H1 (cell line): ENCODE measurements at regions not wholly inside any gene's neighbourhood (a gene's known extent, or its start where the extent isn't known, plus 50 kb on each side); places are given as distances from the start of the nearest gene placed in this dataset.

Experiments used
- CTCF ChIA-PET: fragments of 300-600 bp; sonication (Branson Sonifier 250); formaldehyde crosslinking; loops from one replicate; lab custom pipeline; 2021; ENCODE audit not compliant: partially characterized antibody; lab: Charles Lee
- POLR2A ChIA-PET: fragments of 300-600 bp; sonication (Branson Sonifier 250); formaldehyde crosslinking; loops from one replicate; lab custom pipeline; 2021; ENCODE audit warnings: inconsistent platforms; ENCODE audit not compliant: partially characterized antibody; lab: Charles Lee
- DNase-seq, 2 experiments: peaks; one replicate each; pipeline versions ENCODE4 v3.0.0 to v3.0.0-alpha.2; 2010 to 2022; ENCODE audit warnings: low spot score in 2 of 2, low read depth in 1 of 2, mixed read lengths in 1 of 2
- FAIRE-seq: peaks from 2 replicates; lab custom pipeline; 2011; peaks lifted over from hg19 to GRCh38; lab: Jason Lieb, UNC
- H2AFZ ChIP-seq: 2 replicates; pipeline ENCODE4 v1.8.1; 2012; ENCODE audit warnings: low read length, inconsistent platforms
- H2AK5ac ChIP-seq: 2 replicates; pipeline ENCODE4 v1.6.1; 2013; ENCODE audit warnings: low read depth, low read length
- H2BK120ac ChIP-seq: replicated peaks from 2 replicates; pipeline ENCODE3; 2013; ENCODE audit warnings: low read depth, low read length, inconsistent platforms
- H2BK12ac ChIP-seq: 2 replicates; pipeline ENCODE4 v1.6.1; 2013; ENCODE audit warnings: low read depth, low read length
- H2BK15ac ChIP-seq: 2 replicates; pipeline ENCODE4 v1.6.1; 2013; ENCODE audit warnings: low read length
- H2BK20ac ChIP-seq: 2 replicates; pipeline ENCODE4 v1.6.1; 2013; ENCODE audit warnings: low read length
- H2BK5ac ChIP-seq: 2 replicates; pipeline ENCODE4 v1.6.1; 2013; ENCODE audit warnings: low read depth, low read length
- H3K14ac ChIP-seq: 2 replicates; pipeline ENCODE4 v1.6.1; 2013; ENCODE audit warnings: inconsistent platforms; ENCODE audit not compliant: insufficient read length
- H3K18ac ChIP-seq: 2 replicates; pipeline ENCODE4 v1.6.1; 2013; ENCODE audit warnings: low read length; ENCODE audit errors: extremely low read depth
- H3K23ac ChIP-seq: 2 replicates; pipeline ENCODE4 v1.6.1; 2013; ENCODE audit warnings: inconsistent platforms; ENCODE audit not compliant: insufficient read length
- H3K23me2 ChIP-seq: 2 replicates; pipeline ENCODE4 v1.6.1; 2013; ENCODE audit warnings: low read depth, low read length
- H3K27ac ChIP-seq: 2 replicates; pipeline ENCODE4 v1.6.1; 2011; ENCODE audit warnings: low read depth, low read length, inconsistent platforms
- H3K27me3 ChIP-seq, 4 experiments: replicated peaks in 1 of 4; 1 replicate in 1 of 4; 2 replicates in 3 of 4; pipeline versions ENCODE4 v1.6.1 to v1.8.1; 2011 to 2013; ENCODE audit warnings: low read length in 3 of 4, mild to moderate bottlenecking in 3 of 4, inconsistent platforms in 2 of 4, mixed read lengths in 2 of 4, moderate library complexity in 1 of 4; ENCODE audit not compliant: control insufficient read depth in 3 of 4, insufficient read depth in 3 of 4; ENCODE audit errors: extremely low read depth in 1 of 4
- H3K36me3 ChIP-seq, 4 experiments: 2 replicates each; pipeline versions ENCODE4 v1.6.1 to v1.8.1; 2011 to 2013; ENCODE audit warnings: mild to moderate bottlenecking in 4 of 4, low read length in 3 of 4, moderate library complexity in 2 of 4, control low read depth in 1 of 4, inconsistent platforms in 1 of 4; ENCODE audit not compliant: insufficient read depth in 4 of 4, control insufficient read depth in 2 of 4
- H3K4ac ChIP-seq: replicated peaks from 2 replicates; pipeline ENCODE3; 2013; ENCODE audit warnings: low read length, low read depth, mixed read lengths, inconsistent platforms; ENCODE audit not compliant: insufficient read length
- H3K4me1 ChIP-seq, 4 experiments: replicated peaks in 1 of 4; 1 replicate in 1 of 4; 2 replicates in 3 of 4; pipeline versions ENCODE4 v1.6.1 to v1.8.1; 2011 to 2013; ENCODE audit warnings: low read length in 3 of 4, inconsistent platforms in 2 of 4, mixed read lengths in 1 of 4; ENCODE audit not compliant: insufficient read depth in 4 of 4, control insufficient read depth in 3 of 4
- H3K4me2 ChIP-seq, 2 experiments: 2 replicates each; pipeline versions ENCODE4 v1.6.1 to v1.8.1; 2011 to 2013; ENCODE audit warnings: low read depth in 2 of 2, low read length in 2 of 2, control low read depth in 1 of 2, inconsistent platforms in 1 of 2, mild to moderate bottlenecking in 1 of 2; ENCODE audit not compliant: insufficient read depth in 1 of 2
- H3K4me3 ChIP-seq, 4 experiments: fragments of 200-600, 300-600 bp in 1 of 4; sonication (generic), shearing (Covaris generic), sonication (Bioruptor Twin) in 1 of 4; 2 replicates each; pipeline versions ENCODE4 v1.5.1 to v1.8.1; 2011 to 2016; ENCODE audit warnings: low read length in 4 of 4, low read depth in 3 of 4, control low read depth in 2 of 4, inconsistent platforms in 2 of 4, mild to moderate bottlenecking in 2 of 4, mixed read lengths in 1 of 4, moderate library complexity in 1 of 4; ENCODE audit not compliant: insufficient read depth in 2 of 4; ENCODE audit errors: extremely low read depth in 1 of 4
- H3K56ac ChIP-seq: replicated peaks from 2 replicates; pipeline ENCODE3; 2013; ENCODE audit warnings: low read depth, mild to moderate bottlenecking, mixed read lengths, low read length, inconsistent platforms; ENCODE audit not compliant: insufficient read length
- H3K79me1 ChIP-seq: 2 replicates; pipeline ENCODE4 v1.6.1; 2013; ENCODE audit warnings: low read depth, low read length, control low read depth
- H3K79me2 ChIP-seq, 2 experiments: 2 replicates each; pipeline versions ENCODE4 v1.6.1 to v1.8.1; 2012 to 2013; ENCODE audit warnings: low read length in 2 of 2, mild to moderate bottlenecking in 2 of 2, inconsistent platforms in 1 of 2; ENCODE audit not compliant: insufficient read depth in 2 of 2, control insufficient read depth in 1 of 2
- H3K9ac ChIP-seq, 4 experiments: replicated peaks in 1 of 4; 1 replicate in 1 of 4; 2 replicates in 3 of 4; pipeline versions ENCODE4 v1.6.1 to v1.8.1; 2011 to 2013; ENCODE audit warnings: low read depth in 3 of 4, low read length in 3 of 4, control low read depth in 2 of 4, mild to moderate bottlenecking in 2 of 4, moderate library complexity in 2 of 4, inconsistent platforms in 1 of 4; ENCODE audit errors: extremely low read depth in 1 of 4
- H3K9me3 ChIP-seq, 2 experiments: 2 replicates each; pipeline versions ENCODE4 v1.6.1 to v1.8.1; 2012 to 2013; ENCODE audit warnings: mild to moderate bottlenecking in 2 of 2, moderate library complexity in 2 of 2, control low read depth in 1 of 2, inconsistent platforms in 1 of 2, low read depth in 1 of 2, low read length in 1 of 2, mixed read lengths in 1 of 2; ENCODE audit not compliant: insufficient read depth in 2 of 2
- H4K20me1 ChIP-seq, 2 experiments: replicated peaks in 1 of 2; 2 replicates each; pipeline versions ENCODE3 to v1.8.1; 2011 to 2013; ENCODE audit warnings: inconsistent platforms in 2 of 2, low read length in 2 of 2, mild to moderate bottlenecking in 1 of 2; ENCODE audit not compliant: insufficient read depth in 2 of 2, control insufficient read depth in 1 of 2
- H4K5ac ChIP-seq: 2 replicates; pipeline ENCODE4 v1.6.1; 2013; ENCODE audit warnings: low read length, low read depth, mixed read lengths, inconsistent platforms; ENCODE audit not compliant: insufficient read length
- H4K8ac ChIP-seq: 2 replicates; pipeline ENCODE4 v1.8.0; 2013; ENCODE audit warnings: mild to moderate bottlenecking, moderate library complexity, low read length, inconsistent platforms; ENCODE audit not compliant: insufficient read depth; ENCODE audit errors: extremely low read depth
- H4K91ac ChIP-seq: replicated peaks from 2 replicates; pipeline ENCODE3; 2013; ENCODE audit warnings: low read length, mixed read lengths, inconsistent platforms; ENCODE audit not compliant: insufficient read length
- SIN3A ChIP-seq, 2 experiments: IDR thresholded peaks in 1 of 2; conservative IDR thresholded peaks in 1 of 2; 2 replicates each; pipeline ENCODE4 v1.6.1; 2011 to 2012; ENCODE audit warnings: low read length in 2 of 2, improper control_type of control experiment in 1 of 2, low read depth in 1 of 2, mild to moderate bottlenecking in 1 of 2
- TBP ChIP-seq: IDR thresholded peaks from 2 replicates; pipeline ENCODE4 v1.6.1; 2011; ENCODE audit warnings: low read depth, low read length, improper control_type of control experiment
- WGBS, 2 experiments: shearing (Covaris generic) in 1 of 2; methylation state at CpG; one replicate each; pipeline versions ENCODE4 v1.1.6 to v1.1.7; 2013 to 2015; ENCODE audit warnings: low lambda C conversion rate in 2 of 2, mixed read lengths in 2 of 2, inconsistent platforms in 1 of 2, low coverage in 1 of 2, missing lambda C conversion rate in 1 of 2; ENCODE audit not compliant: insufficient replicate concordance in 2 of 2, insufficient coverage in 1 of 2, insufficient read length in 1 of 2; ENCODE audit errors: extremely low coverage in 1 of 2, missing lambda C conversion rate in 1 of 2; 5-methylcytosine and 5-hydroxymethylcytosine counted together

GRCh38 chr6:14862845-14863244 lies 383.0 kb upstream of the JARID2 start:
- no peak overlapping the region for H2BK12ac ChIP-seq
- no peaks in the 10 kb centered on the region for H3K36me3 ChIP-seq
- H3K4me1 ChIP-seq, result peaks cover 0 to 15% (median 9%) of the 10 kb centered on the region in 4 experiments; a peak in 6 of 7 replicates
- no peak overlapping the region for H3K14ac ChIP-seq
- H4K91ac ChIP-seq, result peak overlapping the region; percentile 8
- no peak overlapping the region for H2BK15ac ChIP-seq
- H3K27me3 ChIP-seq, result no peaks in the 10 kb centered on the region
- H3K4me2 ChIP-seq, result no peak overlapping the region
- peak overlapping the region; percentile 48; the same call in 1 of the 2 replicates for H2BK20ac ChIP-seq
- H3K79me1 ChIP-seq, result 0 out of 2 replicates have a peak, but pooled peaks cover 3% of the 10 kb centered on the region
- H3K79me2 ChIP-seq, result no peaks in the 10 kb centered on the region
- DNase-seq, result no peak
- no peaks in the 10 kb centered on the region for H4K20me1 ChIP-seq
- H3K4me3 ChIP-seq, result no peak overlapping the region
- H3K4ac ChIP-seq, result no peak overlapping the region
- H3K9ac ChIP-seq, result no peak overlapping the region
- CTCF ChIA-PET, result interaction anchor here (0.6 to 2.2 kb wide), 6 partner anchors 11 to 421 kb away, joined by 3 to 12 read pairs (median 4); no protein-coding TSS in a partner anchor
- H2BK5ac ChIP-seq, result no peak overlapping the region
- no peak overlapping the region for H4K5ac ChIP-seq
- no peak overlapping the region for H2AFZ ChIP-seq
- H3K9me3 ChIP-seq, result no peaks in the 10 kb centered on the region
- H4K8ac ChIP-seq, result no peak overlapping the region
- no peak overlapping the region for H3K56ac ChIP-seq
- no peak overlapping the region for H3K23ac ChIP-seq
- FAIRE-seq, result no peak
- POLR2A ChIA-PET, result interaction anchor here (1.1 kb wide), 1 partner anchor 23 kb away, joined by 3 read pairs; no protein-coding TSS in a partner anchor
- H2BK120ac ChIP-seq, result peak overlapping the region; percentile 47
- no peak overlapping the region for H3K27ac ChIP-seq
- no peak overlapping the region for H3K18ac ChIP-seq
- H2AK5ac ChIP-seq, result no peak overlapping the region
- H3K23me2 ChIP-seq, result no peaks in the 10 kb centered on the region
- 92% methylated on average over 3 of the region's 3 CpGs; no CpG with 5 or more reads in 1 of the 2 experiments for WGBS, 2 experiments
- TF ChIP-seq TBP, result no peak
- TF ChIP-seq SIN3A (conservative IDR thresholded peaks at IDR 0.05 in 1 of 2, IDR thresholded peaks at IDR 0.05 in 1 of 2; ENCODE audit: low read depth in 1 of 2, low read length in 2 of 2), result no peak
